OCI-LY3 (cell line): ENCODE measurements at regions not wholly inside any gene's neighbourhood (a gene's known extent, or its start where the extent isn't known, plus 50 kb on each side); places are given as distances from the start of the nearest gene placed in this dataset.

Source experiments
- EZH2phosphoT487 ChIP-seq: fragments of 200-600 bp; shearing (Covaris generic); IDR thresholded peaks from 2 replicates; pipeline ENCODE4 v1.6.1; 2018; ENCODE audit warnings: antibody characterized with exemption, mixed run types, low read depth
- TF ChIP-seq, protein P1 (sequence below): fragments of 200-600, 300-600 bp; sonication (generic); IDR thresholded peaks from 2 replicates; pipeline ENCODE4 v1.5.1; 2014; ENCODE audit warnings: antibody characterized with exemption, low read length, low read depth

DNA sequence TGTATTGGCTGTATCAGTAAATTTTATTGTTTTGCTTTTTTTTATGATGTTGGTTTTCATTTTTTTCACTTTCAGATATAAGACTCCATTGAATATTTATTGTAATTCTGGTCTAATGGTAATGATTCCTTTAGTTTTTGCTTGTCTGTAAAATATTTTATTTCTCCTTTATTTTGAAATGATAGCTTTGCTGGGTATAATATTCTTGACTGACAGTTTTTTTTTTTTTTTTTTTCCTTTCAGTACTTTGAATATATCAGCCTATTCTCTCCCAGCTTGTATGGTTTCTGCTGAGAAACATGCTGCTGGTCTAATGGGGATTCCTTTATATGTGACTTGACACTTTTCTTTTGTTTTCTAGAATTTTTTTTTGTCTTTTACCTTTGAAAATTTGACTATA is 195.1 kb upstream of the SLC38A2 start:
- TF ChIP-seq, protein P1, sequence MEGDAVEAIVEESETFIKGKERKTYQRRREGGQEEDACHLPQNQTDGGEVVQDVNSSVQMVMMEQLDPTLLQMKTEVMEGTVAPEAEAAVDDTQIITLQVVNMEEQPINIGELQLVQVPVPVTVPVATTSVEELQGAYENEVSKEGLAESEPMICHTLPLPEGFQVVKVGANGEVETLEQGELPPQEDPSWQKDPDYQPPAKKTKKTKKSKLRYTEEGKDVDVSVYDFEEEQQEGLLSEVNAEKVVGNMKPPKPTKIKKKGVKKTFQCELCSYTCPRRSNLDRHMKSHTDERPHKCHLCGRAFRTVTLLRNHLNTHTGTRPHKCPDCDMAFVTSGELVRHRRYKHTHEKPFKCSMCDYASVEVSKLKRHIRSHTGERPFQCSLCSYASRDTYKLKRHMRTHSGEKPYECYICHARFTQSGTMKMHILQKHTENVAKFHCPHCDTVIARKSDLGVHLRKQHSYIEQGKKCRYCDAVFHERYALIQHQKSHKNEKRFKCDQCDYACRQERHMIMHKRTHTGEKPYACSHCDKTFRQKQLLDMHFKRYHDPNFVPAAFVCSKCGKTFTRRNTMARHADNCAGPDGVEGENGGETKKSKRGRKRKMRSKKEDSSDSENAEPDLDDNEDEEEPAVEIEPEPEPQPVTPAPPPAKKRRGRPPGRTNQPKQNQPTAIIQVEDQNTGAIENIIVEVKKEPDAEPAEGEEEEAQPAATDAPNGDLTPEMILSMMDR = no peak
- no peak for TF ChIP-seq EZH2phosphoT487
